SW 1271 (cell line): ENCODE measurements at regions not wholly inside any gene's neighbourhood (a gene's known extent, or its start where the extent isn't known, plus 50 kb on each side); places are given as distances from the start of the nearest gene placed in this dataset.

ENCODE experiments used
- DNase-seq, 2 experiments: peaks; one replicate each; lab custom pipeline; 2025; lab: John Stamatoyannopoulos, UW

GRCh38 chr7:9981742-9982349 is 991.8 kb upstream of the PHF14 start:
- DNase-seq = no peak

- DNase-seq = no peak
These were observed 990.6 kb upstream of the PHF14 start for GRCh38 chr7:9983048-9983447.

- DNase-seq = no peak
These were observed 958.0 kb upstream of the PHF14 start for GRCh38 chr7:10015687-10016086.

- DNase-seq = no peak
These were observed 951.2 kb upstream of the PHF14 start for GRCh38 chr7:10022480-10022879.

GRCh38 chr7:10022957-10023356 is 950.7 kb upstream of the PHF14 start:
- DNase-seq = peak in 1 of 2 experiments; percentile 39

GRCh38 chr7:10034843-10035556 is 938.7 kb upstream of the PHF14 start:
- DNase-seq = no peak

- no peak for DNase-seq
These were observed 937.0 kb upstream of the PHF14 start for GRCh38 chr7:10036693-10037092.

- DNase-seq = no peak
These were observed 935.3 kb upstream of the PHF14 start for GRCh38 chr7:10038351-10038750.

- no peak for DNase-seq
These were observed 933.0 kb upstream of the PHF14 start for GRCh38 chr7:10040674-10041073.

GRCh38 chr7:10070899-10071298 is 902.8 kb upstream of the PHF14 start:
- no peak for DNase-seq

- DNase-seq = no peak
These were observed 897.8 kb upstream of the PHF14 start for GRCh38 chr7:10075866-10076265.

GRCh38 chr7:10076660-10077300 is 896.9 kb upstream of the PHF14 start:
- DNase-seq = no peak

- no peak for DNase-seq
These were observed 894.1 kb upstream of the PHF14 start for GRCh38 chr7:10079572-10079971.

- no peak for DNase-seq
These were observed 890.8 kb upstream of the PHF14 start for GRCh38 chr7:10082896-10083295.

- DNase-seq = no peak
These were observed 889.9 kb upstream of the PHF14 start for GRCh38 chr7:10083766-10084165.

- DNase-seq = no peak
These were observed 888.4 kb upstream of the PHF14 start for GRCh38 chr7:10085231-10085630.

GRCh38 chr7:10100572-10100971 is 873.1 kb upstream of the PHF14 start:
- no peak for DNase-seq

GRCh38 chr7:10101351-10101750 is 872.3 kb upstream of the PHF14 start:
- DNase-seq = no peak

GRCh38 chr7:10104292-10104691 is 869.4 kb upstream of the PHF14 start:
- DNase-seq = no peak

- DNase-seq = no peak
These were observed 867.1 kb upstream of the PHF14 start for GRCh38 chr7:10106609-10107008.

GRCh38 chr7:10116511-10116910 is 857.2 kb upstream of the PHF14 start:
- DNase-seq = no peak

- no peak for DNase-seq
These were observed 855.9 kb upstream of the PHF14 start for GRCh38 chr7:10117815-10118214.

- no peak for DNase-seq
These were observed 852.7 kb upstream of the PHF14 start for GRCh38 chr7:10120936-10121335.
